ENCODE measurements at regions not wholly inside any gene's neighbourhood (a gene's known extent, or its start where the extent isn't known, plus 50 kb on each side); places are given as distances from the start of the nearest gene placed in this dataset.

GRCh38 chr20:11607047-11607446 lies 310.6 kb upstream of the BTBD3 start:
- no peaks in the 10 kb centered on the region for H3K36me3 ChIP-seq
- no peak overlapping the region for H3K27ac ChIP-seq
- no peak for ATAC-seq
- H3K27me3 ChIP-seq = no peaks in the 10 kb centered on the region
- H3K9me3 ChIP-seq = peaks cover 0 to 15% of the 10 kb centered on the region in 2 donors
- intact Hi-C loops (cut with DNase I) = no loop called here
- H3K4me3 ChIP-seq = no peak overlapping the region
- no peak for DNase-seq
- no peak for TF ChIP-seq CTCF (IDR thresholded peaks at IDR 0.05)
- no peaks in the 10 kb centered on the region for H3K4me1 ChIP-seq

- Histone ChIP-seq H3K4me1 (no peaks in the 10 kb centered on the region), H3K9me3 (peaks cover 0 to 15% of the 10 kb centered on the region in 2 donors), H3K27me3 (no peaks in the 10 kb centered on the region), H3K36me3 (no peaks in the 10 kb centered on the region), H3K4me3 (no peak overlapping the region), H3K27ac (no peak overlapping the region)
- no peak for ATAC-seq
- DNase-seq = no peak
- intact Hi-C loops (cut with DNase I) = no loop called here
- TF ChIP-seq CTCF (IDR thresholded peaks at IDR 0.05) = no peak
Measured at GRCh38 chr20:11608736-11609135, 309.0 kb upstream of the BTBD3 start.

- intact Hi-C loops (cut with DNase I) = no loop called here
- Histone ChIP-seq H3K9me3 (peaks cover 0 to 3% of the 10 kb centered on the region in 2 donors), H3K27me3 (no peaks in the 10 kb centered on the region), H3K4me3 (no peak overlapping the region), H3K4me1 (no peaks in the 10 kb centered on the region), H3K36me3 (no peaks in the 10 kb centered on the region), H3K27ac (no peak overlapping the region)
- no peak for ATAC-seq
- TF ChIP-seq CTCF (IDR thresholded peaks at IDR 0.05) = no peak
- no peak for DNase-seq
Measured at GRCh38 chr20:11624704-11625103, 293.0 kb upstream of the BTBD3 start.

GRCh38 chr20:11626551-11626950 lies 291.1 kb upstream of the BTBD3 start:
- ATAC-seq = no peak
- no peak for DNase-seq
- H3K4me1 ChIP-seq = no peaks in the 10 kb centered on the region
- TF ChIP-seq CTCF (IDR thresholded peaks at IDR 0.05) = no peak
- H3K36me3 ChIP-seq = no peaks in the 10 kb centered on the region
- intact Hi-C loops (cut with DNase I) = no loop called here
- H3K9me3 ChIP-seq = no peaks in the 10 kb centered on the region
- no peak overlapping the region for H3K27ac ChIP-seq
- no peaks in the 10 kb centered on the region for H3K27me3 ChIP-seq
- H3K4me3 ChIP-seq = no peak overlapping the region

- H3K4me3 ChIP-seq = no peak overlapping the region
- H3K9me3 ChIP-seq = peaks cover 0 to 18% of the 10 kb centered on the region in 2 donors
- no peak for TF ChIP-seq CTCF (IDR thresholded peaks at IDR 0.05)
- intact Hi-C loops (cut with DNase I) = no loop called here
- DNase-seq (no peak), ATAC-seq (no peak)
- no peak overlapping the region for H3K27ac ChIP-seq
- H3K4me1 ChIP-seq = no peaks in the 10 kb centered on the region
- no peaks in the 10 kb centered on the region for H3K27me3 ChIP-seq
- no peaks in the 10 kb centered on the region for H3K36me3 ChIP-seq
Measured at GRCh38 chr20:11642866-11643265, 274.8 kb upstream of the BTBD3 start.
